Activated T-helper 1 cell treated with Interleukin-2 at 50 U/mL for 16 hours (primary cell): ENCODE measurements at regions not wholly inside any gene's neighbourhood (a gene's known extent, or its start where the extent isn't known, plus 50 kb on each side); places are given as distances from the start of the nearest gene placed in this dataset.
"Not testable (repeated sequence)": the region's sequence is repeated elsewhere in the genome, so short reads cannot be mapped to it uniquely, and the experiment has no call there.

Experiments used
- DNase-seq: peaks from one replicate; pipeline ENCODE4 v3.0.0-alpha.2; 2020; ENCODE audit warnings: low read depth

DNA sequence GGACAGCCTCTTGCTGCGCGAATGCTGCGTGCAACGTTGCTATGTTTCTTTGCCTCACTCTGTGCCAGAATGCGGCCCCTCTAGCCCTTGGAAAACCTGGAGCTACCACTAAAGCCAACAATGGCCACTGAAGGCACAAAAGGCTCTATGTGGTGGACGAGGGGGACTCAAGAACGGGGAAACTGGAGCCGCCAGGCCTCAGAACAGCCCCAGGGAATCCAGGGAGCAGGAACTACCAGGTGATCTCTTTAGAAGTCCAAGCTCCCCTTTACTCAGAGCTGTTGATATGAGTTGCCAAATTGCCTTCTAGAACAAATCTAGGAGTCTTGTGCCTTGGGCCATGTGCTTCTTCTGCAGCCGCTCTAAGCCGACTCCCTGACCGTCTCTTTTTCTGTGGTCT lies 113.8 kb upstream of the ERRFI1 start:
- DNase-seq, result no peak

DNA sequence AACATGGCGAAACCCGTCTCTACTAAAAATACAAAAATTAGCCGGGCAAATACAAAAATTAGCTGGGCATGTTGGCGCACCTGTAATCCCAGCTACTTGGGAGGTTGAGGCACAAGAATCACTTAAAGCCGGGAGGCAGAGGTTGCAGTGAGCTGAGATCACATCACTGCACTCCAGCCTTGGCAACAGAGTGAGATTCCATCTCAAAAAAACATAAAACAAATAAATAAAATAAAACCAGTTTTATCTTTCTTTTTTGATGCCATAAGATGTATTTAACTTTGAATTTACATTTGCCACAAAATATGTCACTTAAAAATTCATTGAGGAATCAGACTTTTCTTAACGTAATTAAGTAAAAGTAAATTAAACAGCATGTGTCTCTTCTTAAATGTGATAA lies 113.3 kb upstream of the ERRFI1 start:
- no peak for DNase-seq

GRCh38 chr1:8138673-8139072 lies 112.6 kb upstream of the ERRFI1 start:
- DNase-seq, result no peak

DNA sequence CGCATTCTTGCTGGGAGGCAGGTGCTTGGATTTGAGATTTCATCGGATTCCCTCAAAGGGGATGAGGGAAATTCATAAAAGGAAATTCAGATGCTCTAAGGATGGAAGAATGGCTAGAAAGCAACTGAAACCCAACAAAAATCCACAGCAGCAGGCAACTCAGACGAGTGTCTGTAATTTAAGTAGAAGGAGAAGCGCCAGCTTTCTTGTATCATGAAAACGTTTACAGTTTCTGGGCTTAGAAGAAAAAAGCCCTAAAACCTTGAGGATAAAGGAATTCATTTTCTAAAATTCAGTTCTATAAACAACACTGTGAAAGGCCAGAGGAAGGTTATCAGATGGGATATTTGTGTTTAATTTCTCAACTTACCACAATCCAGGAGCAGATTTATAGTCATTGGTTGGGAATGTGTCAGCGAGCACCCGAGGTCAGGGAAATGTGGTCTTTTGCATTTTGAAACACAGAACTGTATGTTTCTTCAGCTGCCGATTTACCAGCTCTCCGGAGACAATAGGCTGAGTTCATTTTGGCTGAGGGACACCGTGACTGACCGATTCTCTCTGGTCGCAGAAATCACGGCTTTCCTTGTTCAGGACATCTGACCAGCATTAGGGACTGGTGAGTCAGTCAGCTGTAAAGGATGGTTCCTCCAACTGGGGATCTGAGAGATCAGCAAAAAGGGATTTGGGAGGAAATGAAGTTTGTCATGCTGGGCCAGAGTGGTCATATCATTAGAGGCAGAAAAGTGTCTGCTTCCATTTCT lies 111.6 kb upstream of the ERRFI1 start:
- DNase-seq, result no peak

- DNase-seq, result no peak
These were observed 110.7 kb upstream of the ERRFI1 start for GRCh38 chr1:8136766-8137165.

DNA sequence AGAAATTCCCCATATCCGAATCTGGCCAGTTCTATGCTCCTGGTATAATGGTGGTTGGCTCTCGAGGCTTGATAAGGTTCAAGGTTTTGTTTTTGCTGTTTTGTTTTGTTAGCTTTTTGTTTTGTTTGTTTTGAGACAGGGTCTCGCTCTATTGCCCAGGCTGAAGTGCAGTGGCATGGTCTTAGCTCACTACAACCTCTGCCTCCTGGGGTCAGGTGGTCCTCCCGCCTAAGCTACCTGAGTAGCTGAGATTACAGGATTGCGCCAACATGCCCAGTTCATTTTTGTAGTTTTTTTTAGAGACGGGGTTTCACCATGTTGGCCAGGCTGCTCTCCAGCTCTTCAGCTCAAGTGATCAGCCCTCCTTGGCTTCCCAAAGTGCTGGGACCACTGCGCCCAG lies 109.1 kb upstream of the ERRFI1 start:
- no peak for DNase-seq

GRCh38 chr1:8134546-8135235 lies 108.6 kb upstream of the ERRFI1 start:
- no peak for DNase-seq

DNA sequence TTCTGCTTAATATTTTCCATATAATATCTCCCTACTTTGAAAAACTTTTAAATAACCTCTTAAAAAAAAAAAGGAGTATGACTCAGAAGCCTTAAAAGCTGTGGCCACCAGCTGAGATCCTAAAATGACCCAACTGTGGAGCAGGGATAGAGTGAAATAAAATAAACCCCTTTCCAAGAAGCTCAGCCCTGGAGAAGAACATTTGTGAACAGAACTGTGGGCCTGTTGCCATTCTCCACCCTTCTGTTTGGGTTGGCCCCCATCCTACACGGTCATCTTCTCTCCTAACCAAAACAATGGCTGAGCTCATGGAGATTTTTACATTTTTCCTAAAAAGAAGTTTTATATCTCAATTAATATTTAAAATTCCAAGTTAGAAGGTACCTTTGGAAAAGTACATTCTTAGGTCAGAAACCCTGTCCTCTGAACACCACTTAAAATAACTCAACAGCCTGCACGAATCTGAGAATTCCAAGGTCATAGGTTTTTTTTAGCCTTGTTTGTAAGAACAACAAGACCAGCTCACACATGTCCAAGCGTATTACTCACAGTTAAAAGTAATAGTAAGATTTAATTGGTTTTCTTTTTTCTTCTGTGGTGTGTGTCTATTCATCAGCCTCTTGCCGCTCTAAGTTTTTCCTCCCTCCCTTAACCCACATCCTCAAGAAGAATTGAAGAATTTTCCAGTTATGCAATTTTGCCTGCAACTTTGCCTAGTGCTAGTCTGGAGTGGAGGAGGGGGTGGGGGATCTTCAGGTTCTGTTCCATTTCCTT lies 107.7 kb upstream of the ERRFI1 start:
- no peak for DNase-seq

- DNase-seq, result no peak
These were observed 107.1 kb upstream of the ERRFI1 start for GRCh38 chr1:8133190-8133589.

- DNase-seq, result no peak
These were observed 101.1 kb upstream of the ERRFI1 start for GRCh38 chr1:8127171-8127641.

GRCh38 chr1:8122477-8123407 lies 96.6 kb upstream of the ERRFI1 start:
- no peak for DNase-seq

DNA sequence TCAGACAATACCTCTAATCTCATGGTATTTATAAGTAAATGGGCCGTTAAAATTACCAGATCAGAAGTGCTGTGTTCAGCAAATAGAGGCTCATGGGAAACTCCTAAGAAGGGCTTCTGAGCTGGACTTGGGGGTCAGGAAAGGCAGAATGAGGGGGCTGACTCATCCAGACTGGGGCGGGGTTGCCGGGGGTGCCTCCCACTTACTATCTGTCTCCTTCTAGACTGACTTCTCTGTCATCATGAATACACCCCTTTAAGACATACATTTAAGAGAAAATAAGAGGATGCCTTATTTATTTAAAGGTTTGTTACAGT lies 96.0 kb upstream of the ERRFI1 start:
- DNase-seq, result no peak

DNA sequence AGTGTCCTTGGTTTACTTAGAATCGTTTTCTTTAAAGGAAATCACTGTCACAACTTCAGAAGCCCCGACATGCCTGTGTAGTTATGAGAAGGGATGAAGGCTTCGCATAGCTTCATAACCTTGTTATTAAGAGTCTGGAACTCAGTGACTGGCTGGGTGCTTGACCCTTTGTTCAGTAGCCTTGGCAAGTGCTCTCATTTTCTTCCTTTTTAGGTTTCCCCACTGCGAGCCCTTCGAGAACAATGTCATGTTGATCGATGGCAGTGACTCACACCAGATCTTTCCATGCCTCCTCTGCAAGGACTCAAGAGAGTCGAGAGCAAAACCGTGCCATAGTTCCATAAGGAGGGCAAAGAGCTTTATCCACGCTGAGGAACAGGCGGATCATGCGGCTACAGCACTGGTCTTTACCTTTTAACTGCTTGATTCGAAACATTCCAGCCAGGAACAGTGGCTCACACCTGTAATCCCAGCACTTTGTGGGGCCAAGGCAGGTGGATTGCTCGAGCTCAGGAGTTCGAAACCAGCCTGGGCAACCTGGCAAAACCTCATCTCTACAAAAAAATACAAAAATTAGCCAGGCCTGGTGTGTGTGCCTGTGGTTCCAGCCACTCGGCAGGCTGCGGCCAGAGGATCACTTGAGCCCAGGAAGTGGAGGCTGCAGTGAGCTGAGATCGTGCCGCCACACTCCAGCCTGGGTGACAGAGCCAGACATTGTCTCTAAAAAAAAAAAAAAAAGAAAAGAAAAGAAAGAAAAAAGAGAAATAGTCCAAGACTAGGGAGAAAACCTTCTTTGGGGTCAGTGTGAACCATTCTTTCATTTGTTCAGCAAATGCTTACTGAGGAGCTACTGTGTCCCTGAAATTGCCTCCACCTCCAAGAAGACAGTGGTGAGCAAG lies 95.4 kb upstream of the ERRFI1 start:
- DNase-seq, result no peak

- DNase-seq, result no peak
These were observed 94.7 kb upstream of the ERRFI1 start for GRCh38 chr1:8120693-8121260.

DNA sequence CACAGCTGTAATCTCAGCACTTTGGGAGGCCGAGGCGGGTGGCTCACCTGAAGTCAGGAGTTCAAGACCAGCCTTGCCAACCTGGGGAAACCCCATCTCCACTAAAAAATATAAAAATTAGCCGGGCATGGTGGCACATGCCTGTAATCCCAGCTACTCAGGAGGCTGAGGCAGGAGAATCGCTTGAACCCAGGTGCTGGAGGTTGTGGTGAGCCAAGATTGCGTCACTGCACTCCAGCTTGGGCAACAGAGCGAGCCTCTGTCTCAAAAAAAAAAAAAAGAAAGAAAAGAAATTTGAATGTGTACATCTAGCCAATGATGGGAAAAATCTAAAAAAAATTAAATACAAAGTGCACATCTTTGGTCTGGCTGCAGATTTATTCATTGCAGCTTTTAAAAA lies 92.6 kb upstream of the ERRFI1 start:
- not testable (repeated sequence) for DNase-seq

GRCh38 chr1:8118031-8118451 lies 91.9 kb upstream of the ERRFI1 start:
- no peak for DNase-seq

DNA sequence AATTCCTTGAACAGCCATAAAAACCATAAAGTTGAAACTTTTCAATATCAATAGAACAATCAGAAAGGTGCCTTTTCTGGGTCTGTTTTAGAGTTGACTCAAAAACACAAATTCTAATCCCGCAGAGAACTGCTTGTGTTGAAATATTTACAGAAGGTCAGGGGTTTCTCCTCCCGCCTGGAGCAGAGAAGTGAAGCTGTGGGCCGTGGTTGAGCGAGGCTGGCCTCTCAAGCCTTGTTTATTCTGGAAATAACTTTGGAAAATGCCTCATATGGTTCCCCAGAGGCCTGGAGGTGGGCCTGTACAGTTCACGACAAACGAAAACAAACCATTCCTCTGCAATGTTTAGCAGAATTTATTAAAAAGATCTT lies 90.8 kb upstream of the ERRFI1 start:
- no peak for DNase-seq

DNA sequence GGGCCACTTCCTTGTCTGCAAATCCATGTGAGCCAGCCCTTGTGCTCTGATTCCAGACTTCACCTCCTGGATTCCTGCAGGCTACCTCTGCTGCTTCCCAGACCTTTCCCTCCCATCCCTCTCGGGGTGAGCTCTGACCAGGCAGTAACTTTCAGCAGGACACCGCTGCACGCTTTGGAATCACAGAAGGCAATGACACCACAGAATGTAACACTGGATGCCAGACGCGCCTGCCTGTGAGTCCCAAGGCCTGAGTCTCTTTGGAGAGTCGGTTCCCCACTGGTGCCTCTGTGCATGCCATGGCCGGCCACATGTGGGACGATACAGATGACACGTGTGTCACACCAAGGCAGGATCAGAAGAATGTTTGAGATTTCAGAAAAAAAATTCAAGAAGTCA lies 89.7 kb upstream of the ERRFI1 start:
- no peak for DNase-seq

DNA sequence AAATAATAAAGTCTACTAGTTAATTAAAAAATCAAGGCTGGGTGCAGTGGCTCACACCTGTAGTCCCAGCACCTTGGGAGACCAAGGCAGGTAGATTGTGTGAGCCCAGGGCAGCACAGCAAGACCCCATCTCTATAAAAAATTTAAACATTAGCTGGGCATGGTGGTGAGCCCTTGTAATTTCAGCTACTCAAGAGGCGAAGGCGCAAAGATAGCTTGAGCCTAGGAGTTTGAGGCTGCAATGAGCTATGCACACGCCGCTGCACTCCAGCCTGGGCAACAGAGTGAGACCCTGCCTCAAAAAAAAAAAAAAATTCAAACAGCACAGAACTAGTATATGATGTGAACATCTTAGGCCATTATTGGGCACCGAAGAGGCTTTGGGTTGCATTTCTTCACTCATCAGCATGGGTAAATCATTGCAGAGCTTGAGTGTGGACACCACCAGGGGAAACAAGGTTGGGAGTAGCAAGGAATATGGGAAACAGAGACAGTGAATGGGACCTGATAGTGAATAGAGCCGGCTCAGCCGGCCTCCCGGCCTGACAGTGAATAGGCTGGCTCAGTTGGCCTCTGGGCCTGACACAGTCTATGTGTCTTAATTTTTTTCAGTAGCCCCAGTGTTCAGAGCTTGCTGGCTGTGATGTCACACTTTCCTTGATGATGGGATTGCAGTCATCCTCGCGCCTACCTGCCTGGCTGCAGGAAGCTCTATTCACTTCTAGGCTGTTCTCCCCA lies 89.1 kb upstream of the ERRFI1 start:
- DNase-seq, result no peak
